C4-2B (cell line): ENCODE measurements at regions not wholly inside any gene's neighbourhood (a gene's known extent, or its start where the extent isn't known, plus 50 kb on each side); places are given as distances from the start of the nearest gene placed in this dataset.

Source experiments
- ZFX ChIP-seq: fragments of 450-650 bp; IDR thresholded peaks from 2 replicates; pipeline ENCODE4 v1.6.1; 2017
- TF ChIP-seq, protein P1 (sequence below): fragments of 450-650 bp; conservative IDR thresholded peaks from 2 replicates; pipeline ENCODE4 v1.5.1; 2017; ENCODE audit warnings: mild to moderate bottlenecking

DNA sequence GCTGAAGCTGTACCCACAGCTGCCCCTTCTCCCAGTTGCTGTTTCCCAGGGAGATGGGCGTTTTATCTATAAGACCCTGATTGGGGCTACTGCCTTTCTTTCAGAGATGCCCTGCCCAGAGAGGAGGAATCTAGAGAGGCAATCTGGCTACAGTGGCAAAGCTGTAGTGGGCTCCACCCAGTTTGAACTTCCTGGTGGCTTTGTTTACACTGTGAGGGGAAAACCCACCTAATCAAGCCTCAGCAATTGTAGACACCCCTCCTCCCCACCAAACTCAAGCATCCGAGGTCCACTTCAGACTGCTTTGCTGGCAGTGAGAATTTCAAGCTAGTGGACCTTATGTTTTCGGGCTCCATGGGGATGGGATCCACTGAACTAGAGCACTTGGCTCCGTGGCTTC is 240.4 kb upstream of the AFF2 start:
- TF ChIP-seq, protein P1, sequence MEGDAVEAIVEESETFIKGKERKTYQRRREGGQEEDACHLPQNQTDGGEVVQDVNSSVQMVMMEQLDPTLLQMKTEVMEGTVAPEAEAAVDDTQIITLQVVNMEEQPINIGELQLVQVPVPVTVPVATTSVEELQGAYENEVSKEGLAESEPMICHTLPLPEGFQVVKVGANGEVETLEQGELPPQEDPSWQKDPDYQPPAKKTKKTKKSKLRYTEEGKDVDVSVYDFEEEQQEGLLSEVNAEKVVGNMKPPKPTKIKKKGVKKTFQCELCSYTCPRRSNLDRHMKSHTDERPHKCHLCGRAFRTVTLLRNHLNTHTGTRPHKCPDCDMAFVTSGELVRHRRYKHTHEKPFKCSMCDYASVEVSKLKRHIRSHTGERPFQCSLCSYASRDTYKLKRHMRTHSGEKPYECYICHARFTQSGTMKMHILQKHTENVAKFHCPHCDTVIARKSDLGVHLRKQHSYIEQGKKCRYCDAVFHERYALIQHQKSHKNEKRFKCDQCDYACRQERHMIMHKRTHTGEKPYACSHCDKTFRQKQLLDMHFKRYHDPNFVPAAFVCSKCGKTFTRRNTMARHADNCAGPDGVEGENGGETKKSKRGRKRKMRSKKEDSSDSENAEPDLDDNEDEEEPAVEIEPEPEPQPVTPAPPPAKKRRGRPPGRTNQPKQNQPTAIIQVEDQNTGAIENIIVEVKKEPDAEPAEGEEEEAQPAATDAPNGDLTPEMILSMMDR = no peak
- no peak for TF ChIP-seq ZFX
